Vagina (tissue), 2 donors: ENCODE measurements at regions not wholly inside any gene's neighbourhood (a gene's known extent, or its start where the extent isn't known, plus 50 kb on each side); places are given as distances from the start of the nearest gene placed in this dataset.

ENCODE experiments used
- CTCF ChIP-seq, 3 experiments: fragments of 450-650 bp in 2 of 3; fragments of 200-600 bp in 1 of 3; sonication (generic) in 1 of 3; IDR thresholded peaks; one replicate each; pipeline ENCODE4 v1.5.1; 2017 to 2019; ENCODE audit warnings: antibody characterized with exemption in 3 of 3, mild to moderate bottlenecking in 2 of 3, moderate library complexity in 2 of 3
- POLR2AphosphoS5 ChIP-seq, 2 donors: sonication (generic); formaldehyde crosslinking; IDR thresholded peaks; one replicate each; pipeline ENCODE4 v1.9.0; 2017; ENCODE audit warnings: antibody characterized with exemption in 2 of 2, mild to moderate bottlenecking in 2 of 2, low read depth in 1 of 2; ENCODE audit not compliant: insufficient read depth in 1 of 2

- TF ChIP-seq POLR2AphosphoS5 (IDR thresholded peaks at IDR 0.05; ENCODE audit: insufficient read depth in 1 of 2, low read depth in 1 of 2) (peak in 1 of 2 donors; percentile 28), CTCF (IDR thresholded peaks at IDR 0.05) (no peak)
These were observed 116.7 kb downstream of the LRRC70 start for GRCh38 chr5:62695274-62695673.
